Activated T-helper 1 cell treated with anti-CD3 and anti-CD28 coated beads, Interleukin-12 subunit alpha, Interleukin-12 subunit beta, Interleukin-2, Interleukin-4 antibody, amounts not matched to agents 30 ng/mL and 10 ng/mL and 1 ng/mL, durations not matched to agents 14 hours and 24 hours and 36 hours (primary cell): ENCODE measurements at regions not wholly inside any gene's neighbourhood (a gene's known extent, or its start where the extent isn't known, plus 50 kb on each side); places are given as distances from the start of the nearest gene placed in this dataset.

Experiments
- DNase-seq: peaks from one replicate; pipeline ENCODE4 v3.0.0; 2021; ENCODE audit warnings: low spot score
- H3K27ac Mint-ChIP-seq: one replicate; pipeline ENCODE4 v1.8.0; 2021; ENCODE audit warnings: mild to moderate bottlenecking, mixed read lengths
- H3K27me3 Mint-ChIP-seq: one replicate; pipeline ENCODE4 v1.8.0; 2022; ENCODE audit warnings: mild to moderate bottlenecking, moderate library complexity, mixed read lengths; ENCODE audit not compliant: insufficient read depth
- H3K36me3 Mint-ChIP-seq: one replicate; pipeline ENCODE4 v1.8.0; 2021; ENCODE audit warnings: low read depth, mixed read lengths
- H3K4me1 Mint-ChIP-seq: one replicate; pipeline ENCODE4 v1.8.0; 2021; ENCODE audit warnings: low read depth, mixed read lengths
- H3K4me3 Mint-ChIP-seq: one replicate; pipeline ENCODE4 v1.8.0; 2021; ENCODE audit warnings: mild to moderate bottlenecking, moderate library complexity, mixed read lengths
- H3K9me3 Mint-ChIP-seq: one replicate; pipeline ENCODE4 v1.8.0; 2021; ENCODE audit warnings: mixed read lengths
- intact Hi-C: fragments of 100-400 bp; cut with micrococcal nuclease; formaldehyde crosslinking; loops from one replicate; pipeline ENCODE4 v1.15.1; 2024

GRCh38 chr5:31137676-31138075, 55.8 kb upstream of the CDH6 start:
- no peak overlapping the region for H3K27ac Mint-ChIP-seq
- H3K4me1 Mint-ChIP-seq = no peaks in the 10 kb centered on the region
- H3K9me3 Mint-ChIP-seq = no peaks in the 10 kb centered on the region
- no peaks in the 10 kb centered on the region for H3K36me3 Mint-ChIP-seq
- DNase-seq = no peak
- intact Hi-C loops = no loop called here
- H3K27me3 Mint-ChIP-seq = no peaks in the 10 kb centered on the region
- no peak overlapping the region for H3K4me3 Mint-ChIP-seq

- intact Hi-C loops = no loop called here
- no peak overlapping the region for H3K27ac Mint-ChIP-seq
- H3K4me3 Mint-ChIP-seq = no peak overlapping the region
- H3K27me3 Mint-ChIP-seq = no peaks in the 10 kb centered on the region
- DNase-seq = no peak
- no peaks in the 10 kb centered on the region for H3K4me1 Mint-ChIP-seq
- H3K36me3 Mint-ChIP-seq = no peaks in the 10 kb centered on the region
- H3K9me3 Mint-ChIP-seq = no peaks in the 10 kb centered on the region
Observed at GRCh38 chr5:31135542-31135941, 57.9 kb upstream of the CDH6 start.

GRCh38 chr5:31133488-31133887, 60.0 kb upstream of the CDH6 start:
- no peaks in the 10 kb centered on the region for H3K27me3 Mint-ChIP-seq
- H3K36me3 Mint-ChIP-seq = no peaks in the 10 kb centered on the region
- no peaks in the 10 kb centered on the region for H3K4me1 Mint-ChIP-seq
- H3K9me3 Mint-ChIP-seq = peaks cover 6% of the 10 kb centered on the region
- H3K27ac Mint-ChIP-seq = no peak overlapping the region
- DNase-seq = no peak
- no peak overlapping the region for H3K4me3 Mint-ChIP-seq
- intact Hi-C loops = no loop called here

GRCh38 chr5:31131381-31131891, 62.0 kb upstream of the CDH6 start:
- Mint-ChIP-seq H3K27me3 (no peaks in the 10 kb centered on the region), H3K4me1 (no peaks in the 10 kb centered on the region), H3K36me3 (no peaks in the 10 kb centered on the region), H3K9me3 (peaks cover 12% of the 10 kb centered on the region), H3K4me3 (no peak overlapping the region), H3K27ac (no peak overlapping the region)
- DNase-seq = no peak
- intact Hi-C loops = no loop called here

GRCh38 chr5:31130676-31131075, 62.8 kb upstream of the CDH6 start:
- Mint-ChIP-seq H3K36me3 (no peaks in the 10 kb centered on the region), H3K4me3 (no peak overlapping the region), H3K9me3 (peaks cover 12% of the 10 kb centered on the region)

GRCh38 chr5:31124651-31125305, 68.7 kb upstream of the CDH6 start:
- Mint-ChIP-seq H3K36me3 (no peaks in the 10 kb centered on the region), H3K9me3 (peaks cover 12% of the 10 kb centered on the region), H3K27me3 (no peaks in the 10 kb centered on the region), H3K4me1 (no peaks in the 10 kb centered on the region), H3K27ac (no peak overlapping the region), H3K4me3 (no peak overlapping the region)
- no peak for DNase-seq
- intact Hi-C loops = no loop called here

More at GRCh38 chr5:31130676-31131075, 62.8 kb upstream of the CDH6 start:
- Mint-ChIP-seq H3K27ac (no peak overlapping the region), H3K4me1 (no peaks in the 10 kb centered on the region), H3K27me3 (no peaks in the 10 kb centered on the region)
- DNase-seq = no peak
- intact Hi-C loops = no loop called here

GRCh38 chr5:31124026-31124425, 69.5 kb upstream of the CDH6 start:
- no peak overlapping the region for H3K4me3 Mint-ChIP-seq
- intact Hi-C loops = no loop called here
- H3K27ac Mint-ChIP-seq = no peak overlapping the region
- H3K4me1 Mint-ChIP-seq = no peaks in the 10 kb centered on the region
- no peak for DNase-seq
- no peaks in the 10 kb centered on the region for H3K36me3 Mint-ChIP-seq
- no peaks in the 10 kb centered on the region for H3K27me3 Mint-ChIP-seq
- peaks cover 9% of the 10 kb centered on the region for H3K9me3 Mint-ChIP-seq

- Mint-ChIP-seq H3K4me3 (no peak overlapping the region), H3K9me3 (peaks cover 6% of the 10 kb centered on the region), H3K4me1 (no peaks in the 10 kb centered on the region), H3K27me3 (no peaks in the 10 kb centered on the region), H3K27ac (no peak overlapping the region), H3K36me3 (no peaks in the 10 kb centered on the region)
- intact Hi-C loops = no loop called here
- DNase-seq = no peak
Observed at GRCh38 chr5:31122998-31123951, 70.2 kb upstream of the CDH6 start.

GRCh38 chr5:31121224-31121623, 72.3 kb upstream of the CDH6 start:
- Mint-ChIP-seq H3K9me3 (no peaks in the 10 kb centered on the region), H3K4me3 (no peak overlapping the region), H3K4me1 (no peaks in the 10 kb centered on the region), H3K27me3 (no peaks in the 10 kb centered on the region), H3K36me3 (no peaks in the 10 kb centered on the region), H3K27ac (no peak overlapping the region)
- no peak for DNase-seq
- intact Hi-C loops = no loop called here

- Mint-ChIP-seq H3K9me3 (no peaks in the 10 kb centered on the region), H3K36me3 (no peaks in the 10 kb centered on the region), H3K4me1 (no peaks in the 10 kb centered on the region), H3K27ac (no peak overlapping the region), H3K4me3 (no peak overlapping the region), H3K27me3 (no peaks in the 10 kb centered on the region)
- intact Hi-C loops = no loop called here
- DNase-seq = no peak
Observed at GRCh38 chr5:31120642-31120948, 72.9 kb upstream of the CDH6 start.

GRCh38 chr5:31119938-31120641, 73.4 kb upstream of the CDH6 start:
- Mint-ChIP-seq H3K27ac (no peak overlapping the region), H3K4me1 (no peaks in the 10 kb centered on the region), H3K27me3 (no peaks in the 10 kb centered on the region), H3K9me3 (no peaks in the 10 kb centered on the region), H3K4me3 (no peak overlapping the region), H3K36me3 (no peaks in the 10 kb centered on the region)
- DNase-seq = no peak
- intact Hi-C loops = no loop called here

GRCh38 chr5:31116466-31117031, 76.9 kb upstream of the CDH6 start:
- no peaks in the 10 kb centered on the region for H3K4me1 Mint-ChIP-seq
- no peaks in the 10 kb centered on the region for H3K36me3 Mint-ChIP-seq
- H3K4me3 Mint-ChIP-seq = no peak overlapping the region
- DNase-seq = no peak
- intact Hi-C loops = no loop called here
- H3K27me3 Mint-ChIP-seq = no peaks in the 10 kb centered on the region
- no peaks in the 10 kb centered on the region for H3K9me3 Mint-ChIP-seq
- no peak overlapping the region for H3K27ac Mint-ChIP-seq

GRCh38 chr5:31114817-31115216, 78.7 kb upstream of the CDH6 start:
- no peaks in the 10 kb centered on the region for H3K36me3 Mint-ChIP-seq
- H3K27ac Mint-ChIP-seq = no peak overlapping the region
- H3K9me3 Mint-ChIP-seq = no peaks in the 10 kb centered on the region
- intact Hi-C loops = no loop called here
- no peak overlapping the region for H3K4me3 Mint-ChIP-seq
- H3K27me3 Mint-ChIP-seq = no peaks in the 10 kb centered on the region
- DNase-seq = no peak
- H3K4me1 Mint-ChIP-seq = no peaks in the 10 kb centered on the region
